HepG2 (cell line): ENCODE measurements at regions not wholly inside any gene's neighbourhood (a gene's known extent, or its start where the extent isn't known, plus 50 kb on each side); places are given as distances from the start of the nearest gene placed in this dataset.

ENCODE experiments used
- ATAC-seq: fragments of 200-7000 bp; cut with Tn5 transposase; 3 replicates; pipeline ENCODE4 v1.9.1; 2020; ENCODE audit warnings: mild to moderate bottlenecking, moderate library complexity
- BruUV-seq: library from RNA; stranded (reverse); fragments of 400-500 nt; replicated peaks from 2 replicates; lab custom pipeline; 2021; lab: Mats Ljungman, UMichigan
- CTCF ChIA-PET: fragments of 300-600 bp; formaldehyde crosslinking; extraction: SDS; loops from one replicate; lab custom pipeline; 2021; ENCODE audit warnings: low total read pairs, inconsistent platforms, low intra/inter-chr PET ratio; lab: Yijun Ruan, JAX
- POLR2A ChIA-PET: fragments of 350-600 bp; sonication (Branson Sonifier 250); formaldehyde crosslinking; loops from one replicate; lab custom pipeline; 2020; ENCODE audit warnings: antibody characterized with exemption, inconsistent platforms; lab: Yijun Ruan, JAX
- DNase-seq: peaks from one replicate; pipeline ENCODE4 v3.0.0-alpha.2; 2015; ENCODE audit warnings: low spot score
- FAIRE-seq: peaks from 3 replicates; lab custom pipeline; 2011; peaks lifted over from hg19 to GRCh38; lab: Jason Lieb, UNC
- H2AFZ ChIP-seq: one replicate; pipeline ENCODE4 v1.6.1; 2011; ENCODE audit warnings: low read length, inconsistent platforms
- H3K27ac ChIP-seq: fragments of 300-600 bp; 3 replicates; pipeline ENCODE4 v1.8.0; 2011; ENCODE audit warnings: mixed run types, mild to moderate bottlenecking, mixed read lengths, low read length, inconsistent platforms; ENCODE audit not compliant: insufficient read depth; ENCODE audit errors: extremely low read length
- H3K27me3 ChIP-seq, 2 experiments: fragments of 200-600 bp in 1 of 2; 2 replicates in 1 of 2; 3 replicates in 1 of 2; pipeline versions ENCODE4 v1.6.0 to v1.8.0; 2011; ENCODE audit warnings: low read length in 2 of 2, mild to moderate bottlenecking in 2 of 2, moderate library complexity in 2 of 2, inconsistent platforms in 1 of 2; ENCODE audit not compliant: insufficient read depth in 2 of 2, control insufficient read depth in 1 of 2
- H3K36me3 ChIP-seq, 2 experiments: fragments of 200-600 bp in 1 of 2; replicated peaks in 1 of 2; 2 replicates in 1 of 2; 3 replicates in 1 of 2; pipeline versions ENCODE4 v1.5.1 to v1.8.0; 2011; ENCODE audit warnings: low read length in 2 of 2, inconsistent platforms in 1 of 2; ENCODE audit not compliant: insufficient read depth in 2 of 2, control insufficient read depth in 1 of 2
- H3K4me1 ChIP-seq: 2 replicates; pipeline ENCODE4 v1.5.1; 2012; ENCODE audit warnings: low read length, inconsistent platforms; ENCODE audit not compliant: insufficient read depth
- H3K4me2 ChIP-seq: 2 replicates; pipeline ENCODE4 v1.6.0; 2011; ENCODE audit warnings: low read depth, low read length, inconsistent platforms
- H3K4me3 ChIP-seq, 3 experiments: fragments of 200-600 bp in 1 of 3; sonication (generic), shearing (Covaris generic) in 1 of 3; replicated peaks in 1 of 3; 2 replicates each; pipeline ENCODE4 v1.5.1; 2011 to 2016; ENCODE audit warnings: low read length in 3 of 3, inconsistent platforms in 2 of 3, low read depth in 2 of 3, mild to moderate bottlenecking in 2 of 3, control low read depth in 1 of 3, mixed read lengths in 1 of 3; ENCODE audit not compliant: insufficient read depth in 1 of 3
- H3K79me2 ChIP-seq: one replicate; pipeline ENCODE4 v1.6.1; 2011; ENCODE audit warnings: low read length, inconsistent platforms; ENCODE audit not compliant: insufficient read depth
- H3K9ac ChIP-seq: 2 replicates; pipeline ENCODE4 v1.6.0; 2011; ENCODE audit warnings: mild to moderate bottlenecking, low read depth, low read length, inconsistent platforms; ENCODE audit not compliant: insufficient read depth
- H3K9me3 ChIP-seq: 2 replicates; pipeline ENCODE4 v1.5.1; 2012; ENCODE audit warnings: mild to moderate bottlenecking, low read length
- H4K20me1 ChIP-seq: 2 replicates; pipeline ENCODE4 v1.6.0; 2011; ENCODE audit warnings: inconsistent platforms, mild to moderate bottlenecking, low read length, moderate library complexity; ENCODE audit not compliant: insufficient read depth
- ARNT2 ChIP-seq: sonication (generic); formaldehyde crosslinking; IDR thresholded peaks from 2 replicates; pipeline ENCODE4 v1.8.0; 2022; ENCODE audit warnings: mild to moderate bottlenecking, low read depth, missing genetic modification reagents, moderate library complexity
- GABPA ChIP-seq, 2 experiments: IDR thresholded peaks; 2 replicates each; pipeline ENCODE4 v1.6.1; 2011 to 2016; ENCODE audit warnings: low read depth in 2 of 2, low read length in 1 of 2, missing biosample characterization in 1 of 2, missing genetic modification characterization in 1 of 2
- HNRNPLL ChIP-seq: fragments of 200-400 bp; formaldehyde crosslinking; IDR thresholded peaks from 2 replicates; pipeline ENCODE4 v1.6.1; 2017; ENCODE audit warnings: mild to moderate bottlenecking, low read depth, low read length; ENCODE audit not compliant: poor library complexity, severe bottlenecking
- NONO ChIP-seq, 2 experiments: fragments of 450-650 bp in 1 of 2; sonication (generic) in 1 of 2; formaldehyde crosslinking in 1 of 2; IDR thresholded peaks in 1 of 2; conservative IDR thresholded peaks in 1 of 2; 2 replicates each; pipeline versions ENCODE4 v1.6.1 to v1.8.0; 2017 to 2022; ENCODE audit warnings: mild to moderate bottlenecking in 1 of 2, missing genetic modification reagents in 1 of 2, moderate library complexity in 1 of 2
- SP2 ChIP-seq: sonication (generic); formaldehyde crosslinking; IDR thresholded peaks from 2 replicates; pipeline ENCODE4 v1.5.1; 2020; ENCODE audit warnings: mild to moderate bottlenecking, missing genetic modification reagents
- TCF12 ChIP-seq, 2 experiments: fragments of 450-650 bp in 1 of 2; sonication (generic) in 1 of 2; formaldehyde crosslinking in 1 of 2; IDR thresholded peaks; 2 replicates each; pipeline versions ENCODE4 v1.6.1 to v1.8.0; 2017 to 2022; ENCODE audit warnings: antibody characterized with exemption in 1 of 2, mild to moderate bottlenecking in 1 of 2, missing genetic modification reagents in 1 of 2, moderate library complexity in 1 of 2
- ZBTB26 ChIP-seq: IDR thresholded peaks from 2 replicates; pipeline ENCODE4 v1.6.1; 2016; ENCODE audit warnings: missing compliant biosample characterization, missing genetic modification reagents, borderline replicate concordance
- ZNF335 ChIP-seq: sonication (generic); formaldehyde crosslinking; IDR thresholded peaks from 2 replicates; pipeline ENCODE4 v1.4.0; 2020; ENCODE audit warnings: missing genetic modification reagents
- ZNF83 ChIP-seq: sonication (generic); formaldehyde crosslinking; IDR thresholded peaks from 2 replicates; pipeline ENCODE4 v1.4.0; 2020; ENCODE audit warnings: missing genetic modification reagents, mild to moderate bottlenecking, borderline replicate concordance
- WGBS: methylation state at CpG from one replicate; pipeline ENCODE4 v1.1.6; 2017; ENCODE audit warnings: low lambda C conversion rate; 5-methylcytosine and 5-hydroxymethylcytosine counted together
- in situ Hi-C: cut with HindIII; loops from 2 replicates; pipeline ENCODE4 v1.10.0; 2017; ENCODE audit warnings: low pct_unique_long_range_greater_than_20kb; ENCODE audit not compliant: extremely low pct_ligation_motif_present
- intact Hi-C: fragments of 100-400 bp; cut with micrococcal nuclease; formaldehyde crosslinking; loops from one replicate; pipeline ENCODE4 v1.10.0; 2022; ENCODE audit not compliant: unreplicated experiment

DNA sequence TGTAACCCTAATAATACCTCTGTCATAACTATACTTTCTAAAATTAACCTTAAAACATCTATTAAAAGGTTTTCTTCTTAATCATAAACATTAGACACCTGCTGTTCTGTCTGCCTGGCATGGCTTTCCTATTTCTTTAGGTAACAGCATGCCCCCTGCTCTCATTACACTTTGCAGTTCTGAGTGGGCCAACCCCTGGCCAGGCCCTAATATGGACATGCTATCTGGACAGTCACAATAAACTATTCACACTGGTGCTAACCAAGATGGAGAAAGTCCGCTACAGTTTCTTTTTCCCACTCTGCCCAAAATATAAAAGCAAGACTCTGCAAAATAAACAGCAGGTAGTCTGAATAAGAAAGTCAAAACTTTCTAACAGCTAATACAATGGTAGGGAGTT is 84.0 kb downstream of the ELAPOR2 start:
- in situ Hi-C loops (no loop called here), intact Hi-C loops (no loop called here)
- no peak for FAIRE-seq
- Histone ChIP-seq H3K27me3 (no peaks in the 10 kb centered on the region), H4K20me1 (no peaks in the 10 kb centered on the region), H3K9me3 (no peaks in the 10 kb centered on the region), H2AFZ (no peak overlapping the region), H3K4me1 (no peaks in the 10 kb centered on the region), H3K27ac (no peak overlapping the region), H3K79me2 (no peaks in the 10 kb centered on the region), H3K36me3 (no peaks in the 10 kb centered on the region), H3K4me2 (no peak overlapping the region)
- WGBS = 50% methylated on average over 1 of the region's 1 CpG
- CTCF ChIA-PET = no interaction called here
- POLR2A ChIA-PET = no interaction called here
- BruUV-seq = no TSS peak
- TF ChIP-seq SP2 (CRISPR knock-in tag) (no peak), HNRNPLL (no peak), ZBTB26 (CRISPR knock-in tag) (no peak), NONO (IDR thresholded peaks at IDR 0.05) (no peak), NONO (CRISPR knock-in tag; conservative IDR thresholded peaks at IDR 0.05) (no peak), ZNF335 (CRISPR knock-in tag) (no peak), TCF12 (IDR thresholded peaks at IDR 0.05) (no peak), TCF12 (CRISPR knock-in tag; IDR thresholded peaks at IDR 0.05) (no peak), ARNT2 (CRISPR knock-in tag) (no peak), GABPA (IDR thresholded peaks at IDR 0.05; ENCODE audit: low read depth, low read length) (no peak), GABPA (CRISPR knock-in tag; IDR thresholded peaks at IDR 0.05; ENCODE audit: low read depth) (no peak), ZNF83 (CRISPR knock-in tag) (no peak)
- TF ChIP-seq, all 625 proteins: peak for 0
- H3K4me3 ChIP-seq = no peak overlapping the region
- DNase-seq (no peak), ATAC-seq (no peak)
- no peak overlapping the region for H3K9ac ChIP-seq
